D721Med (cell line): ENCODE measurements at regions not wholly inside any gene's neighbourhood (a gene's known extent, or its start where the extent isn't known, plus 50 kb on each side); places are given as distances from the start of the nearest gene placed in this dataset.

Source experiments
- DNase-seq: peaks from one replicate; pipeline ENCODE4 v3.0.0; 2011; ENCODE audit warnings: low spot score; ENCODE audit not compliant: insufficient read length
- FAIRE-seq: peaks from 2 replicates; lab custom pipeline; 2011; peaks lifted over from hg19 to GRCh38; lab: Jason Lieb, UNC
- CTCF ChIP-seq: IDR thresholded peaks from 2 replicates; pipeline ENCODE4 v1.5.1; 2012; ENCODE audit warnings: mild to moderate bottlenecking, control low read depth; ENCODE audit not compliant: insufficient read depth; ENCODE audit errors: missing control alignments

GRCh38 chr6:140320081-140321080 lies 945.9 kb upstream of the CITED2 start:
- FAIRE-seq (no peak), DNase-seq (no peak)
- TF ChIP-seq CTCF, result no peak

GRCh38 chr6:140319209-140319608 lies 944.8 kb upstream of the CITED2 start:
- FAIRE-seq (no peak), DNase-seq (no peak)
- no peak for TF ChIP-seq CTCF

- no peak for FAIRE-seq
Measured at GRCh38 chr6:140318408-140318807, 944.0 kb upstream of the CITED2 start.

GRCh38 chr6:140317950-140318349 lies 943.5 kb upstream of the CITED2 start:
- TF ChIP-seq CTCF, result no peak
- FAIRE-seq, result no peak
- no peak for DNase-seq

More at GRCh38 chr6:140318408-140318807, 944.0 kb upstream of the CITED2 start:
- DNase-seq, result no peak
- no peak for TF ChIP-seq CTCF

GRCh38 chr6:140316966-140317365 lies 942.5 kb upstream of the CITED2 start:
- no peak for TF ChIP-seq CTCF
- no peak for FAIRE-seq
- DNase-seq, result no peak

GRCh38 chr6:140314682-140315081 lies 940.2 kb upstream of the CITED2 start:
- DNase-seq, result no peak
- TF ChIP-seq CTCF, result no peak
- no peak for FAIRE-seq

- FAIRE-seq (no peak), DNase-seq (no peak)
- no peak for TF ChIP-seq CTCF
Measured at GRCh38 chr6:140311146-140311545, 936.7 kb upstream of the CITED2 start.
